ENCODE measurements at regions not wholly inside any gene's neighbourhood (a gene's known extent, or its start where the extent isn't known, plus 50 kb on each side); places are given as distances from the start of the nearest gene placed in this dataset.

GRCh38 chr5:76030343-76030742 is 52.8 kb upstream of the SV2C start:
- TF ChIP-seq CTCF (IDR thresholded peaks at IDR 0.05; ENCODE audit: unreplicated experiment), result no peak
- Mint-ChIP-seq H3K27me3 (ENCODE audit: low read depth) (peaks cover 47% of the 10 kb centered on the region), H3K9me3 (peaks cover 11% of the 10 kb centered on the region), H3K4me1 (no peaks in the 10 kb centered on the region), H3K36me3 (no peaks in the 10 kb centered on the region), H3K4me3 (no peak overlapping the region), H3K27ac (no peak overlapping the region)
- no peak for DNase-seq (ENCODE audit: low spot score in 2 of 2, unreplicated experiment in 2 of 2)

DNA sequence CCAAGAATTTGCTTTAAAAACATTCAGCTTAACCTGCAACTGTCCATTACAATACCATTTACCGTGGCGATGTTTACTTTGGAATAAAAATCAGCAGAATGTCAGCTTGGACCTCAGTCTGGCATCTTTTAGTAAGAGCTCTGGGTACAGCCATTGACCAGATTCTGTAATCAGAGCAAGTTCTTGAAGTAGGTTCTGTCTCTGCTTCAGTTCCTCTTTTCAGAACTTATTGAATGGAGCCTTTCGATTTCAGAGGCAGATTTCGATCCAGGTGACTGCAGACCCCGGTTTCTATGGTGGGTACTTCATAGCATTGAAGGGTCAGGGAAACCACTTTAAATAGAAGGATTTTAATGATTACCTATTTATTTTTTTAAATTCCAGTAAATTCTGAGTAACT is 53.4 kb upstream of the SV2C start:
- Mint-ChIP-seq H3K4me1 (no peaks in the 10 kb centered on the region), H3K9me3 (peaks cover 5% of the 10 kb centered on the region), H3K27ac (no peak overlapping the region), H3K36me3 (no peaks in the 10 kb centered on the region), H3K27me3 (ENCODE audit: low read depth) (peaks cover 43% of the 10 kb centered on the region), H3K4me3 (no peak overlapping the region)
- DNase-seq (ENCODE audit: low spot score in 2 of 2, unreplicated experiment in 2 of 2), result no peak
- no peak for TF ChIP-seq CTCF (IDR thresholded peaks at IDR 0.05; ENCODE audit: unreplicated experiment)

DNA sequence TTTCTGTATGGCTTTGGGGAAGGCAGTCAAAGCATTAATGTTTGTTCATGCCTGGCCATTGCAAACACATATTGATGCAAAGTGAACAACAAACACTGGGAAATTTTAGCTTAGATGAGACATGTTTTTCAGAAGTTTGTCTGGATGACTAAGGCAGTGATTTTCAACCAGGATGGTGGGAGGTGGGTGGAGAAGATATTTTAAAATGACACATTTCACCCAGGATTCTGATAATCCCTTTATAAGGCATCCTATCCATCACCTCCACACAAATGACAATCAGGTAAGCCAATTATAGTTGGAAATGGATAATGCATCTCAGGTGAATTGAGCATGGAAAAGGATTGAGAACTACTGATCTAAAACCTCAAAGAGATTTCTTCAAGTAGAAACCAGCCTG is 57.4 kb upstream of the SV2C start:
- Mint-ChIP-seq H3K27ac (no peak overlapping the region), H3K4me1 (no peaks in the 10 kb centered on the region), H3K27me3 (ENCODE audit: low read depth) (peaks cover 62% of the 10 kb centered on the region), H3K9me3 (no peaks in the 10 kb centered on the region), H3K36me3 (no peaks in the 10 kb centered on the region), H3K4me3 (no peak overlapping the region)
- DNase-seq (ENCODE audit: low spot score in 2 of 2, unreplicated experiment in 2 of 2), result no peak
- TF ChIP-seq CTCF (IDR thresholded peaks at IDR 0.05; ENCODE audit: unreplicated experiment), result no peak

DNA sequence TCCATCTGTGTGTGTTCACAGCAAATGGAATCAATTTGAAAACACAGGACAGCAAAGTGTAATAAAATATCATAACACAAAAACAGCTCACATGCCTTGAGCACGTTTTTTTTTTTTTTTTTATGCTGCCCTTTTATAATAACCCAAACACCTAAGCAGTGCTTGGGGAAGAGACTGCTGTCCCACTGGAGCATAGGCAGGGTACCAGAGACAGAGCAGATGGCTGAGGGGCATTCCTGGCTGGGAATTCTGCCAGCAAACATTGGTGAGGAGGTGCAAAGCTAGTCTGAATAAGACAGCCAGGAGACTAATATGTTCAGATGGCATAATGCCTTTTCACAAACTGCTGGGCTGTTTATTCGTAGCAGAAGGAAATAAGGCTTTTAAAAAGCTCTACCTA is 58.1 kb upstream of the SV2C start:
- no peak for DNase-seq (ENCODE audit: low spot score in 2 of 2, unreplicated experiment in 2 of 2)
- Mint-ChIP-seq H3K4me3 (no peak overlapping the region), H3K9me3 (no peaks in the 10 kb centered on the region), H3K27me3 (ENCODE audit: low read depth) (peaks cover 65% of the 10 kb centered on the region), H3K4me1 (no peaks in the 10 kb centered on the region), H3K36me3 (no peaks in the 10 kb centered on the region), H3K27ac (no peak overlapping the region)
- TF ChIP-seq CTCF (IDR thresholded peaks at IDR 0.05; ENCODE audit: unreplicated experiment), result no peak

- no peak overlapping the region for H3K4me3 Mint-ChIP-seq
- H3K27me3 Mint-ChIP-seq (ENCODE audit: low read depth), result peaks cover 66% of the 10 kb centered on the region
- no peak overlapping the region for H3K27ac Mint-ChIP-seq
- H3K4me1 Mint-ChIP-seq, result no peaks in the 10 kb centered on the region
- H3K9me3 Mint-ChIP-seq, result no peaks in the 10 kb centered on the region
- no peak for TF ChIP-seq CTCF (IDR thresholded peaks at IDR 0.05; ENCODE audit: unreplicated experiment)
- no peak for DNase-seq (ENCODE audit: low spot score in 2 of 2, unreplicated experiment in 2 of 2)
- H3K36me3 Mint-ChIP-seq, result no peaks in the 10 kb centered on the region
Measured at GRCh38 chr5:76022611-76023010, 60.6 kb upstream of the SV2C start.

DNA sequence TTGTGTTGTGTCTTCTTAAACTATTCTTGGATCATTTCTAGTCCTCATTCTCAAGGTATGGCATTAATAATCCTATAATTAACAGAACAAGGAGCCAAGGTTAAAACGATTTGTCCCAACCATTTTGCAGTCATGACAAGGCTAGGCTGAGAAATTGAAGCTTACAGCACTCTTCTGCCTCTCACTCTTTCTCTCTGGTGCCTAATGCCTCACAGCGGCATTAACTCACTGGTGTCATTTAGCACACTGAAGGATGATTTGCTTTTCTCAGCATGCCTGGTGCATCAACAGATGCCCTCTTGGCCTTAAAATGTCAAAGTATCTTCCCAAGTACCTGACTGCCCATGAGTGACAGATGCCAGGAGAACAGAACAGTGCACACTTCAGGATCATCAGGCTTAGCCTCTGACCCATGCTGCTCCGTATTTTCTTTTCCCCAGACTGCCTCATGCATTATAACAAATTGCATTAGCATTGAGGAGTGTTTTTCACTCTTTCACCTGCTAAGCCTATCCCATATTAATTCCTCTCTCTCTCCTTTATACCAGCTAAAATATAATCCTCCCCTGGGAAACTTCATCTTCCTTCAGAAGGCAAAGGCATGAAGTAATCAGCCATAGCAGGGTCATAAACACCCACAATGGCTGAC is 61.1 kb upstream of the SV2C start:
- no peak for TF ChIP-seq CTCF (IDR thresholded peaks at IDR 0.05; ENCODE audit: unreplicated experiment)
- Mint-ChIP-seq H3K27me3 (ENCODE audit: low read depth) (peaks cover 63% of the 10 kb centered on the region), H3K27ac (no peak overlapping the region), H3K4me1 (no peaks in the 10 kb centered on the region), H3K36me3 (no peaks in the 10 kb centered on the region), H3K9me3 (no peaks in the 10 kb centered on the region), H3K4me3 (no peak overlapping the region)
- no peak for DNase-seq (ENCODE audit: low spot score in 2 of 2, unreplicated experiment in 2 of 2)
